Motor neuron (in vitro differentiated cells): ENCODE measurements at regions not wholly inside any gene's neighbourhood (a gene's known extent, or its start where the extent isn't known, plus 50 kb on each side); places are given as distances from the start of the nearest gene placed in this dataset.

Experiments
- ATAC-seq, 8 experiments: fragments of 200-7000 bp; cut with Tn5 transposase; replicated peaks in 6 of 8; 2 replicates each; pipeline ENCODE4 v1.8.0; 2021; ENCODE audit warnings: mild to moderate bottlenecking in 8 of 8, moderate library complexity in 8 of 8
- H3K27ac ChIP-seq, 2 donors: fragments of 250-450 bp; sonication (Bioruptor Pico); 2 replicates each; pipeline ENCODE4 v1.9.0; 2021; ENCODE audit warnings: antibody characterized with exemption in 2 of 2, mild to moderate bottlenecking in 2 of 2, moderate library complexity in 1 of 2
- H3K4me1 ChIP-seq, 2 donors: fragments of 250-450 bp; sonication (Bioruptor Pico); replicated peaks in 1 of 2; 2 replicates each; pipeline ENCODE4 v1.6.1; 2021; ENCODE audit warnings: antibody characterized with exemption in 2 of 2, mild to moderate bottlenecking in 2 of 2, moderate library complexity in 1 of 2
- H3K4me3 ChIP-seq, 5 donors: fragments of 250-450 bp; sonication (Bioruptor Pico); 2 replicates each; pipeline ENCODE4 v1.9.0; 2021; ENCODE audit warnings: antibody characterized with exemption in 5 of 5, mild to moderate bottlenecking in 5 of 5, moderate library complexity in 4 of 5
- WGBS, 10 experiments: fragments of 450-650 bp; shearing (Covaris generic); methylation state at CpG; one replicate each; pipeline ENCODE4 v1.0.0; 2022; 5-methylcytosine and 5-hydroxymethylcytosine counted together
- in situ Hi-C, 9 experiments: fragments of 400-800 bp; cut with MboI; loops; one replicate each; pipeline ENCODE4 v1.15.0; 2021; ENCODE audit warnings: low sequenced_read_pairs in 9 of 9, low pct_unique_long_range_greater_than_20kb in 2 of 9; ENCODE audit not compliant: unreplicated experiment in 9 of 9

DNA sequence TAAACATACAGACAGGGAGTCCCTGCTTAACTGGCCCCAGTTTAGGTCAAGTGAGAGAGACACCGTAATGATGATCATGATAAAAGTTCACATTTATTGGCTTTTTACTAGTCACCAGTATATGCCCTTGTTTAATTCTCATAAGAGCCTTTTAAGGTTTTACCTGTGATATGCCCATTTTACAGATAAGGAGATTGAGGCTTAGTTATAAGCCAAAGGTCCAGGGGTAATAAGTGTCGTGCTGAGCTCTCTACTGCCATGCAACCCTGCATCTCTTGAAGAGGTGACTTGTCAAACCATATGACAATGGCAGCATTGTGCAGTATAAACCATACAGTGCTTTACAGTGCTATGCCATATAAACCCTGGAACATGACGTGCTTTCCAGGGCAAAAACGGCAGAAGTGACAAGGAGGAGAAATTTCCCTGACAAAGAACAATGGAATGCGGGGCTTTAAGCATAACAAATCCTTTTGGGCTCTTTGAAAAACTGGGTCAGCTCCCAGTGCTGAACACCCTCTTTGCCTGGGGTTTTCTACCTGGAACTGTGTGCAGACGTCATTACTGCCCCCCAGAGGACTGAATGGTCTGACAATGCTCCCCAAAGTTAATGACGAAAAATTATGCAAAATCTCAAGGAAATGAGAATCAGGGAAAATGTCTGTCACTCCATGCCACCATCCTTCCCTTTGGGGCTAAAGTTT, 59.7 kb upstream of the C14orf132 start:
- no peak overlapping the region for H3K27ac ChIP-seq
- ATAC-seq = peak in 2 of 8 experiments; percentile 24 to 30
- WGBS, 10 experiments = 3 to 57% (median 31%) methylated on average over 1 to 7 of the region's 7 CpGs
- H3K4me1 ChIP-seq = peaks cover 9 to 14% of the 10 kb centered on the region in 2 donors
- H3K4me3 ChIP-seq = no peak overlapping the region
- in situ Hi-C loops = loop anchor here in 3 of 9 experiments (10.0 to 25.0 kb wide), 2 partner anchors 192 to 415 kb away; no protein-coding TSS in a partner anchor

DNA sequence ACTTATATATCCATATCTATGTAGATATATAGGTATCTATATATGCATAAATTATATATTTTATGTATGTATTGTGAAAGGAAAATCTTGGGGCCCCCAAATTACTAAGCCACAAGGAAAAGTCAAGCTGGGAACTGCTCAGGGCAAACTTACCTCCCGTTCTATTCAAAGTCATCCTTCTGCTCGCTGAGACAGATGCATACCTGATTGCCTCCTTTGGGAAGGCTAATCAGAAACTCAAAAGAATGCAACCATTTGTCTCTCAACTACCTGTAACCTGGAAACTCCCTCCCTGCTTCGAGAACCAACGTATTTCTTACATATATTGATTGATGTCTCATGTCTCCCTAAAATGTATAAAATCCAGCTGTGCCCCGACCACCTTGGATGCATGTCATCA, 58.8 kb upstream of the C14orf132 start:
- Histone ChIP-seq H3K27ac (no peak overlapping the region), H3K4me1 (peaks cover 9 to 14% of the 10 kb centered on the region in 2 donors), H3K4me3 (no peak overlapping the region)
- ATAC-seq = no peak
- 0 to 65% (median 34%) methylated on average over 2 to 5 of the region's 5 CpGs for WGBS, 10 experiments
- in situ Hi-C loops = loop anchor here in 3 of 9 experiments (10.0 to 25.0 kb wide), 2 partner anchors 193 to 416 kb away; no protein-coding TSS in a partner anchor

DNA sequence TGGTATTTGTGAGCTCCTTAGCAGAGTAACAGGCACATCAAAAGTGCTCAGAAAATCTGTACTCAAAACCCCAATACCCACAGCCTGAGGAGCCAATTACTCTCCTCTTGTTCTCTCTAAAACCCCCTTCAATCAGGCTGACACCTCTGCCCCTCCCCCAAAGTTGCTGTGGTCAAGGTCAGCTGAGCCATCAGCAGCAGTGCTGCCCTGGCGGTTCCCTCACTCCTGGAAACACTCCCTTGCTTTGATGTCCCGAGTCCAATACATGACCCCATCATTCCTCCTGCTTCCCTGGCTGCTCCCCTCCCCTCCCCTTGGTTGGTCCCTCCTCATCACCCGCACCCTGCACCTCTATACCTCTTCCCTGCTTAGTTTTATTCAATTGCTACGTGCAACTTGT, 57.2 kb upstream of the C14orf132 start:
- in situ Hi-C loops = loop anchor here in 3 of 9 experiments (10.0 to 25.0 kb wide), 2 partner anchors 195 to 417 kb away; no protein-coding TSS in a partner anchor
- H3K27ac ChIP-seq = no peak overlapping the region
- 0 to 38% (median 0%) methylated on average over 1 to 3 of the region's 4 CpGs; no CpG with 5 or more reads in 5 of the 10 experiments for WGBS, 10 experiments

DNA sequence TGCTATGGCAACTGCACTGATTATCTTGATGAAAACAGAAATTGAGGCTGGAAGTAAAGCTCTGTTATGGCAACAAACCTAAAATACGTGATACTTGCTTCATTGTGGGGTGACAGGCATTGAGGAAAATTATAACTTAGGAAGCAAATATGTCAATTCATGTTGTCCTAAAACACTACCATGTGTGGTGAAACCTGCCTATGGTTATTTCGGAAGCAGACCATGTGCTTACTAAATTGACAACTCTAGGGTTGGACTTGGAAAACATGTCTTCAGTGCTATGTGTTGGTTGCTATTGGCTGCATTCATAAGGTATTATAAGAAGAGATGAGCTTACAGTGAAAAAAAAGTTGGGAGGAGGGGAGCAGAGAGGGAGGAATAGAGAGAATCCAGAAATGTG, 55.0 kb upstream of the C14orf132 start:
- in situ Hi-C loops = loop anchor here in 3 of 9 experiments (10.0 to 25.0 kb wide), 2 partner anchors 197 to 419 kb away; no protein-coding TSS in a partner anchor
- 6 to 100% (median 80%) methylated on average over 1 to 2 of the region's 2 CpGs for WGBS, 10 experiments
- Histone ChIP-seq H3K4me3 (no peak overlapping the region), H3K4me1 (peaks cover 9 to 14% of the 10 kb centered on the region in 2 donors), H3K27ac (no peak overlapping the region)
- ATAC-seq = no peak

More for the DNA sequence above, 57.2 kb upstream of the C14orf132 start:
- ATAC-seq = peak in 3 of 8 experiments; percentile 52 to 92 (median 89)
- H3K4me1 ChIP-seq = peaks cover 9 to 14% of the 10 kb centered on the region in 2 donors
- no peak overlapping the region for H3K4me3 ChIP-seq
